Ramos (cell line): ENCODE measurements at regions not wholly inside any gene's neighbourhood (a gene's known extent, or its start where the extent isn't known, plus 50 kb on each side); places are given as distances from the start of the nearest gene placed in this dataset.
"Not testable (repeated sequence)": the region's sequence is repeated elsewhere in the genome, so short reads cannot be mapped to it uniquely, and the experiment has no call there.

Experiments used
- in situ Hi-C: fragments of 300-500 bp; cut with MboI; formaldehyde crosslinking; loops from one replicate; pipeline ENCODE4 v1.14.3; 2022; ENCODE audit warnings: low sequenced_read_pairs; ENCODE audit not compliant: unreplicated experiment

DNA sequence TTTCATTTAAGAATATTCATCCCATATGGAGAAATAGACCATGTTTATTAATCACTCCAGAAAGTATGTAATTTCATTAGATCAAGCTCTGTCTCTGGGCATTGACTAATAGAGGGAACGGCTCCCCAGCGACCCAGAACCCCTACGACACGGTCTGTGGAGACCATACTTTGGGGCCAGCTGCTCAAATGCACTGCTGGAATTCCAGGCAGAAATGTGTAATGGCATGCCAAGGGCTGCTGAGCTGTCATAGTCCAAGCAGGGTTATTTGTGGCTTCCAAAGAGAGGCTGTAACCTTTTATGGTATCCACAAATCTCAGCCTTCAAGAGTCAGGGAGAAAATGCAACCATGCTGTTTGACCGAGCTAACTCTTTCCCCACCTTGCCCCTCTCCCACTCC is 755.8 kb downstream of the DHX35 start:
- in situ Hi-C loops, result no loop called here

DNA sequence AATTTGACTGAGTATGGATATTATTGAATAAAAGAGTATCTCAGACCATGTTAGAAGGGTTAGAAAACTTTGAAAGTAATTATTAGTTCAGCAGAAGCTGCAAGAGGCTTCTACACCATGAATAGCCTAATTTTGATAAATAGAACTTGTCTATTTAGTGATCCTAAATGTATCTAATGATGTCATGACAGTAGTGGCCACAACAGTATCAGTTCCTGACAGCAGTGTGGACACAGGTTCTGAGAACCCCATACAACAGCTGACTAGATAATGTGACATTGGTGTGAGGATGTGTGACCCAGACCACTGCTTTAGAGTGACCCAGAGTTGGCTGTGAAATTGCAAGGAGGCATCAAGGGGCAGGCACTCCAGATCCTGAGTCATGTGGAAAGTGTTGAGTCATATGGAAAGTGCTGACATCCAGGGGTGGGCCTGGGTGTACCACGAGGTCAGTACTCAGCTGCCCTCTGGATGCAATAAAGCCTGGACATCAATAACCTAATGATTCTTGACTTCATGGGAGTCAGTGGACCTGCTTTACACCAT is 754.7 kb downstream of the DHX35 start:
- in situ Hi-C loops, result no loop called here

DNA sequence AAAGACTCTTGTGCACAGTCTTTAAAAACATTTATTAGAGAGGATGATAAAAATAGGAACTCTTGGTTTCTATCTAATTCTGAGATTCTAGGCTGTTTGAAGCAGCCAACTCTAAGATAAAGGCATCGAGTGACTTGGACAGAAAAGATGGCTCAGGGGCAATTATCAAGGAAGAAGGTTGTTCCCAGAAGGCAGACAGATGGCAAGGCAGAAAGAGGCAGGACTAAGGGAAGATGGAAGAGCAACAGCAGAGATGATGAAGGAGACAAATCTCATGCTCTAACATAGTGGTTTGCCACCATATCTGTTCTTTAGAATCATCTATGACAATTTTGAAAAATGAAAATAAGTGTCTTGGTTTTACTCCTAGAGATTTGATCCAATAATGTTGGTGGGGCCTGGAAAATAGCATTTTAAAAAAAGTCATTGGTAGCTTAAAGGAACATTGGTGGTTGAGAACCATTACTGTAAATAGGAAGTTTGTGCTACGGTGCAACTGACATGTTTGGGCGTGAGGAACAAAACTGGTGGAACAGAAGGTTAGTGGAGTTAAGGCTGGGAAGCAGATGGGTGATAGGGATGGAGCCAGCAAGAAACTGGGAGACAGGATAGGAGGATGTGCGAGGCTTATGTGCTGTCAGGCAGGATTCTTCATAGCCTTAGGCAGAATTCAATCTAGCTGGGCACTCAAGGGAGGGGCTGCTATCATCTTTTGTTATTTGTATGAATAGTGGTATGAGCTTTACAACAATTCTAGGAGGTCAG is 751.1 kb downstream of the DHX35 start:
- in situ Hi-C loops, result no loop called here

DNA sequence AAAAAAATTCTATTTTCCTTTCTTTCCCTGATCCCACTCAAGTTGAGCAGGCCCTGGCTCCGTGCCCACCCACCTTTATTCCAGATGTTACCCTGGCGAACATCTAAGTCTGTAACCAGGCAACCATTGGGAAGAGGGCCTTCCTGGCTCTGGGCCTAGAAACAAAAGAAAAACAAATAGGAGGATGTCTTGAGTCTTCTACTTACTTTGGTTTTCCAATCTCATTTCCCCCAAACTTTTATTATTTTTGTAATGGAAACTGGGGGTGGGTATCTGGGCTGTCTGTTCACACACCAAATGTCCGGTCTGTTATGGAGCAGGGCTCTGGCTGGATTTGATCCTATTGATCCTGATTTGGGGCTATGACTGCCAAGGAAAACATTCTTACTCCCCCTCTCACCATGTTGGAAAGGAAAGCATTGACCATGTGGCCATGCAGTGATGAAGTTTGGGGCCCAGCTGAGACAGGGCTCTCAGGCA is 744.1 kb downstream of the DHX35 start:
- in situ Hi-C loops, result no loop called here

DNA sequence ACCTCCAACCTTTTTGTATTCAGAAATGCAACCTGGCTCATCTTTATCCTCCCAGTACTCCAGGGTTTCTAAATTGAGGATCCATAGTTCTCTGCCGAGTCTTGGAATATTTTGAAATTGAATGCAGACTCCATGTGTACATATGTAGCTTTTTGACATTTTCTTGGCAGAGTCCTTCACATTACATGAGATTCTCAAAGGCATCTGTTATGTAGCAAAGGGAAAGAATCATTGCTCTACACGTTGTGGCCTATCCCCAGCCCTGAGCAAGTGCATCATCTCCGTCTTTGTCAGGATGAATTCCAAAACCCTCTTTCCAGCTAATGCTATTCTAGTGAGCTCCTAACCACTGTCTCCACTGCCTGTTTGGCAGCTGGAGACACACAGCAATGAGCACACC is 742.9 kb downstream of the DHX35 start:
- in situ Hi-C loops, result no loop called here

DNA sequence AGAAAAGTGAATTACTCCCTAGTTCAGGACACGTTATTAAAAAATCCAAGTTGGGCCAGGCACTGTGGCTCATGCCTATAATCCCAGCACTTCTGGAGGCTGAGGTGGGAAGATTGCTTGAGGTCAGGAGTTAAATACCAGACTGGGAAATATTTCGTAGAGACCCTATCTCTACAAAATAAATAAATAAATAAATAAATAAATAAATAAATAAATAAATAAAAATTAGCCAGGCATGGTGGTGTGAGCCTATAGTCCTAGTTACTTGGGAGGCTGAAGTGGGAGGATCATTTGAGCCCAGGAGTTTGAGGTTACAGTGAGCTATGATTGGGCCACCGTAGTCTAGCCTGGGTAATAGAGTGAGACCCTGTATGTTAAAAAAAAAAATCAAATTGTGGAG is 741.2 kb downstream of the DHX35 start:
- in situ Hi-C loops, result not testable (repeated sequence)

DNA sequence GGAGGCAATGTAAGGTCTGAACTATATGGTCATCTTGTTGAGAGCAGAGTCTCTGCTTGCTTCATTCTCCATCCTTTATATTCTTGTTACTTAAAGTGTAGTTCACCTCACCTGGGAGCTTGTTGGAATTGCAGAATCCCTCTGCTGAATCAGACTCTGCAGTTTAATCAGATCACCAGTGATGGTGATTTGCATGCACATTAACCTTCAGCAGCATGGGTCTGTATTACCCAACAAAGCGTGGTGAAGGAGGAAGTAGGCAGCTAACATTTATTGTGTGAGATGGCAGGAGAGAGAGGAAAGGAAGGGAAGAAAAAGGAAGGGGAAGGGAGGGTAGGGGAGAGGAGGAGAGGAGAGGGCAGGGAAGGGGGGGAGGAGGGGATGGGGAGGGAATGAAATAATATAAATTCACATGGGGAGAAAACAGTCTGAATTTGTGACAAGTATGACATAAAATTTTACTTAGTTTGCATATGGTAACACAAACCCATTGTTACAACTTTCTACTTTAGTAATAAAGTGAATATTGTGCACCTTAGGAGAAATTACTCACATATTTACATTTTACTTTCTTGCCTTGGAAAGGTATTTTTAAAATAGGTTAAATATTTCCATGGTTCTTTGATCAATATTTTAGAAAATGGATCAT is 740.7 kb downstream of the DHX35 start:
- in situ Hi-C loops, result no loop called here

DNA sequence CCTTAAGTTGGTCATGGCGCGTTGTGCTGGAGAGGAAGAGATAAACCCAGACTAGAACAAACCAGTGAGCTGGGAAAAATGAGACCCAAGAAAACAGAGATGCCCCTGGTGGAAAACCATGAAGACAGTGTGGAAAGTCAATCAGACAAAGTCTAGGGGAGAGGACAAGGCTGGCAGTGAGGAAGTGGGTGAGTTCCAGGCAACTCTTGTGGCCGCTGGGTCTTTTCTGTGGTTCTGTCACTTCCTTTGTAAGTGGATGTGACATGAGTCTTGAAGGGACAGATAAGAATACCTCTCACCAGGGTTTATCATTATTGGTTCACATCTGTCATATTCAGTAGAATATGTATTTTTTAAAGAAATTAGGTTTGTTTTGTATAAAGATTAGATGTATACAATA is 738.4 kb downstream of the DHX35 start:
- in situ Hi-C loops, result no loop called here

DNA sequence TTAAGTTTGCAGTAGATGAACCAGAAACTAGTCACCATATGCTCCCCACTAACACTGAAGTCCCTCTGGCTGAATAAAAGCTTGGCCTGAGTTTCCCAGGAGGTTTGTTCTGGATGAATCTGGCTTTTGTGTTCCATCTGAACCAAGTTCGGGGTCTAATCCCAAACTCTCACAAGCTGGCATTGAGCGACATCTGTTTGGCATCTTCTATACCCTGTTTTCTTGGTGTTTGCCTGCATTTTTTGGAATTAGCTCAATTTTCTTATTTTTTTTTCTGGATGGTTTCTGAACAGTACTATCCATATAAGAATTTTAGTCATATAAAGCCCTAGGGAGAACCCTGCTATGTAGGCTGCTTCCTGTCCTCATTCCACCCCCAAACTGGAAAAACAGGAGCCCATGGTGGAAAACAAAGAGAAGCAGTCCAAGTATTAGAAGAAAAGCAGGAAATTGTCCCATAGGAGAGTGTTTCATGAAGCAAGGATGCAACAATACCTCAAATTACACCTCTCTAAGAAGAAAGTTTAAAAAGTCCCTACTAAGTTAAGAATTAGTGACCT is 737.1 kb downstream of the DHX35 start:
- in situ Hi-C loops, result no loop called here

DNA sequence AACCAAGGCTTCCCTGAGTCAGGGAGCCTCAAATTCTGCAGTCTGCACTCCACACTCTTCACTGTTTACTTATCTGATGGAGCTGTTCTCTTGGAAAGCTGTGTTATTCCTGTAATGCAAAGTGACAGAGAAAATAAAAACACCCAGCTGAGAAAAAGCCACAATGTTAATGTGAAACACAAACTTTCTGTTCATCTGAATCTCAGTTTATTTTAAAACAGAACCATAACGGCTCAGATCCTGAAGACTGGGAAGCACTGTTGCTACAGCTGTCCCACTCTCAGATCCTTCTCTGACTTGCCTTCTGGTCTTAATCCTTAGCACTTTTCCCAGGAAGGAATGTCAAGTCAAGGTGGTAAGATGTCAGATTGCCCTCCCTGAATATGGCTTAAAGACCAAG is 736.6 kb downstream of the DHX35 start:
- in situ Hi-C loops, result no loop called here

DNA sequence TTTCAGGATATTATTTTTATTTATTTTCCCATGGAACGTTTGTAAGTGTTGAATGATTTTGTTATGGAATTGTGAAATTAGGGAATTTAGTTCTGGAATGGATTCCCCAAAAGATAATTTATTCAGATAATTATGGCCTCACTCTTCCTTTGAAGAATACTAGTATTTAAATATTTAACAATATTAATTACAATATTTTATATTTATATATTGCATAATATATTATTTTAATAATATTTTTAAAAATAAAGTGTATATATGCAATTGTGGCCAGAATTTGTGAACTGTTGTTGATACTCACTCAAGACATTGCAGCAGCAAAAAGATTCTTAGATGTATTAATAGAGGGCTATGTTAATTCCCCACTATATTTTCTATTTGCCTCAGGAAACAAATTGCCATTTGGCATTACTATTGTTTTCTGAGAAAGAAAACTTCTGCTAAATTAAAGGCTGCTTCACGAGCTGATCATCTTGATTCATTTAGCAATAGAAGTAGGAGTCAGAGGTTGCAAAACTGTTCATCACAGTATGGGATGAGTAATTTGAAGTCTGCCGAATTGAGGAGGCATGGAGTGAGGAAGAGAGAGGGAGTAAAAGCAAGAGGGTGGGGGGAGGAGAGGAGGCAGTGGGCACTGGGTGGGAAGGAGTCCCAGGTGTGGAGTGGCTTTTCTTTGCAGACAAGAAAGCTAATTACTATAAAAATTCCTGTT is 729.2 kb downstream of the DHX35 start:
- in situ Hi-C loops, result no loop called here

DNA sequence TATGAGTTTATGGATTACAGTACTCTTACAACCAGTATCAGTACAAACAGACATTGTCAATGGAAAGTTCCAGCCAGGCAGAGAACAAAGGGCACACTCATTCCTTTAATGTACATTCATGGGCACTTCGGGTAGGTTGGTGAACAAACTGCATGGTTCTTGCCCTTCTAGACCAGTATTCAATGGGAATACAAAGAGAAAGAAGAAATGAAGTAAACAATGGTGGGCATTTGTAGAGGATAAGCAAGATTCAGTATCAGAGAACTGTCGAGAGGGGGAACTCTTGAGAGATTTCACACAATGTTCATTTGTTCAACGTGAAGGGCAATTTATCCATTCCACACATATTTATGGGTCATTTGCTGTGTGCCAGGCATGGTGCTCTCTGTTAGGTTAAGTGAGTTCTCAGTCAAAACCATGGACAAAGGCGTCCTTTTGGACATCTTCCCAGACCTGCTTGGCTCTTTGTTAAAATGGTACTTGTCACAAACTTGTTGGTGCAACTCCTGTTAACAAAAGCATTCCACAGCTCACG is 714.8 kb downstream of the DHX35 start:
- in situ Hi-C loops, result no loop called here

DNA sequence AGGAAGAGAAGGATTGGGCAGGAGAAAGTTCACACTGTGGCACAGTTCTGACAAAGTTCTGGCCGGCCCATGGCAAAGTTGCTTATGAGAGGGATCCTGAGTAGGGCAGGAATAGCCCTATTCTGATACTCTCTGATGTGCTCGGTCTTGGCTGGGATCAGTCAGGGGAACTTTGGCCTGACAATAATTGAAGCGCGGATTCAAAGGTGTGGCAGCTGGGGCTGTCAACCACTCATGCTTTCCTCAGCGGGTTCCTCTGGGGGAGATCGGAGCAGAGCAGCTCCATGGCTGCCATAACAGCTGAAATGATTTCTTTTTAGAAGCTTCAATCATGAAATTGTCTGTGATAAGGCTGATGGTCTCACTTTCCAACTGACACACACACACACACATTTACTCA is 714.1 kb downstream of the DHX35 start:
- in situ Hi-C loops, result no loop called here

DNA sequence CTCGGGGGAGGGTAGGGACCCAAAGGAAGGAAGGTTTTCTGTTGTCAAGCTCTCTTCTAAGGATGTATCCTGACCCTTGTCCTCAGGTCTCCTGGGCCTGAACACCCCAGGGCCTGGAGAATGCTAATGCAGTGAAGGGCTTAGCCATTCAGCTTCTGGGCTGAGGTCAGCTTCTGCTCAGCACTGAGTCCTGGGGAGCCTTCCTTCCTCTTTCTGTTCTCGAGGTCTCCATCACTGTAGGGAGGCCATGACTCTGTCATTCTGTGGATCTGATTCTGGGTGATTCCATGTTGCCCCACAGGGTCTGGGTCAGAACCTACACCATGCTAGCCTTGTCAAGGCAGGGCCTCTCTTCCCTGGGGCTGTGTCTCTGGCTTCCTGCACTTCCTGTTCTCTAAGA is 712.7 kb downstream of the DHX35 start:
- in situ Hi-C loops, result no loop called here

DNA sequence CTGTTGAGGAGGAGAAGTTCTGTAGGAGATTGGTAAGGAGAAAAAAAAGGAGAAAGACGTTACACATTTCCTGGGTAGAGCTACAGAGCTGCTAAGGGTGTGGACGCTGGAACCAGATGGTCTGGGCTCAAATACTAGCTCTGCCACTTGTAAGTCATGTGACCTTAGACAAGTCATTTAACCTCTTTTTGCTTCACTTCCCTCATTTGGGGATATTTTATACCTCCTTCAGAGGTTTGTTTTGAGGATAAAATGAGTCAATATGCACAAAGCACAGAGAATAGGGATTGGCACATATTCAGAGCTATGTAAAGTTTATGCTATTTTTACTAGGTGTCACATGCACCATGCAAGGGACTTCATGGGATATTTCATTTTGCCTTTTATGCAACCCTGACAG is 708.8 kb downstream of the DHX35 start:
- in situ Hi-C loops, result no loop called here

DNA sequence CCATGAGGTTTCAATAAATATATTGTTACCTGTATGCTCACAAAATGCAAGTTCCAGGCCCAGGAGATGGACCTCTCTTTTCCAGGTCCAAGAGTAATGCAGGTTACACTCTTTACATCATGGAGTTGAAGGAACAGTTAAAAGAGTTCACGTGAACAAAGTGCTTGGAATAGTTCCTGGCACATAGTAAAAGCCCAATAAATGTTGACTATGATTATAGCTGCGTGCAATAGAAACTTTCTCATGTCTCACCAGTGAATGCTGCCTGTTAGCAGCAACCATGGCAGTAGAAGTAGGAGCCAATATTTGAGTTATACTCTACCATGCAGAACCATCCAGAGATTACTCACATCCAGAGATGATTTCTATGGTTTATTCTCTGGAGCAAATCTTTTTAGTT is 707.5 kb downstream of the DHX35 start:
- in situ Hi-C loops, result no loop called here

DNA sequence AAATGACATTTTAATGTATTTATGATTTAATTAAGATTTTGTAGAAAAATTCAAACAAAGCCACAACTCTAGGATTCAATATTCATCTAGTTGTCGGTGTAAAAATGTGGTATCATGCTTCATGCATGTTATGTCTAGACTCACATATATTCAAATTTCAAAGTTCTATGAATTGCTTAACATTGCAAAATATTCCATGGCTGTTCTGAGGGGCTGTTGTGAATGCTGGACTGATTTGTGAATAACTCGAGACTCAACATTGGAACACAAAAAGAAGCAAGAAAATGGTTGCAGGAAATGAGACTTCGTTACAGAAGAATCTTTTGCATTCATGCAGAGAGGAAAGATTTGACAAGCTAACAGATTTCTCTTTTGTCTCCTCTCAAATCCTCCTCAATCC is 705.9 kb downstream of the DHX35 start:
- in situ Hi-C loops, result no loop called here

DNA sequence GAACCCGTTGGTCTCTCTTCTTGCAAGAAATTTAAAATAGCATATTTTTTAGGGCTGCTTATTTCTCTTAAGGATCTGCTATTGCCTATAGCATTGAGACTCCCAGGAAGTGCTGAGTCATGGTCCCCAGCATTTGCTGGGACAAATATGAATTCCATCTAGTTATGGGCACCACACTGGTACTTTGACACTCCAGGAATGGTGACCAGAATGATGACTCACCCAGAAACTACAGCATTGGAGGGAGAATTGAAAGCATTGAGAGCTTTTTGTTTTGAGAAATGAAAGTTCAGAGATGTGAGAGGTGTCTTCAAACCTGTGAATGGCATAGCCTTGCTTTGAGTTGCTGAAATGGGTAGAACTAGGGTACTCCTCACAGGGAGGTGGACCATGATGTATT is 699.7 kb downstream of the DHX35 start:
- in situ Hi-C loops, result no loop called here

DNA sequence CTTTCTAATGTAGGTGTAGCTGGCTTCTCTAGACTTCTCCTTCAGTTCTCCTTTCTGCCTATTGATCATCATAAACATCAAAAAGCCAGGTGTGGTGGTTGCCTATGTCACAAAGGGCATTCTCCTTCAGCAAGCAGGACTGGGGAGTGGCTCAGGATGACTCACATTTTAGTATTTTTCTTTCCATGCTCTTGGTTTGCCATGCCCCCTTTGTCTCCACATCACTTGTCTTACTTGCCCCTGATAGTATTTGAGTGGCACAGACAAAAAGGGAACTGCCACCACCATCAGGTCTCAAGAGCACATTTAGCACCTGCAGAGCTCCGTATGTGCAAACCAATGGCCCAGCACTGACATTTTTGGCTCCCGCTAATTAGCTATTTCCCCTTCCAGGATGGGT is 698.8 kb downstream of the DHX35 start:
- in situ Hi-C loops, result no loop called here

DNA sequence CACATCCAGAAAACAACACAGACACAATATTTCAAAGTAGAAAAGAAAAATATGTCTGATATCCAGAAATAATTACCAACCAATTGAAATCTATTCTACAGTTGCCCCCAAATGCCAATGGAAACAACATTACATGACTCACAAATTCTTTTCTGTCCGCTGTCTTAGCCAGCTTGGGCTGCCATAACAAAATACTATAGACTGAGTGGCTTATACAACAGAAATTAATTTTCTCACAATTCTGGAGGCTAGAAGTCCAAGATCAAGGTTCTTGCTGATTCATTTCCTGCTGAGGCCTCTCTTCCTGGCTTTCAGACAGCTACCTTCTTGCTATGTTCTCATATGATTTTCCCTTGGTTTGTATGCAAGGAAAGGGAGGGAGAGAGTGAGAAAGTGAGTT is 698.1 kb downstream of the DHX35 start:
- in situ Hi-C loops, result no loop called here
